ENCODE measurements at regions not wholly inside any gene's neighbourhood (a gene's known extent, or its start where the extent isn't known, plus 50 kb on each side); places are given as distances from the start of the nearest gene placed in this dataset.

- DNase-seq = no peak
Measured at GRCh38 chr4:181969151-181969550, 274.1 kb upstream of the TENM3 start.

- DNase-seq = no peak
Measured at GRCh38 chr4:181970366-181970765, 272.8 kb upstream of the TENM3 start.

- no peak for DNase-seq
Measured at GRCh38 chr4:181971411-181971810, 271.8 kb upstream of the TENM3 start.

GRCh38 chr4:181971973-181972372, 271.2 kb upstream of the TENM3 start:
- no peak for DNase-seq

GRCh38 chr4:181976764-181977163, 266.4 kb upstream of the TENM3 start:
- no peak for DNase-seq

GRCh38 chr4:181982437-181982836, 260.8 kb upstream of the TENM3 start:
- DNase-seq = no peak

- no peak for DNase-seq
Measured at GRCh38 chr4:181982856-181983255, 260.3 kb upstream of the TENM3 start.

- no peak for DNase-seq
Measured at GRCh38 chr4:181987392-181987791, 255.8 kb upstream of the TENM3 start.

- DNase-seq = no peak
Measured at GRCh38 chr4:181989071-181989470, 254.1 kb upstream of the TENM3 start.

GRCh38 chr4:181991369-181992108, 251.7 kb upstream of the TENM3 start:
- no peak for DNase-seq

- DNase-seq = no peak
Measured at GRCh38 chr4:181998398-181999295, 244.6 kb upstream of the TENM3 start.

- no peak for DNase-seq
Measured at GRCh38 chr4:182000077-182000476, 243.1 kb upstream of the TENM3 start.

GRCh38 chr4:182010876-182011275, 232.3 kb upstream of the TENM3 start:
- no peak for DNase-seq

GRCh38 chr4:182014164-182014563, 229.0 kb upstream of the TENM3 start:
- DNase-seq = no peak

GRCh38 chr4:182015014-182015413, 228.2 kb upstream of the TENM3 start:
- DNase-seq = no peak

- DNase-seq = no peak
Measured at GRCh38 chr4:182015893-182016292, 227.3 kb upstream of the TENM3 start.

- no peak for DNase-seq
Measured at GRCh38 chr4:182017038-182017437, 226.2 kb upstream of the TENM3 start.

GRCh38 chr4:182018691-182019090, 224.5 kb upstream of the TENM3 start:
- DNase-seq = no peak

GRCh38 chr4:182019148-182019652, 224.0 kb upstream of the TENM3 start:
- no peak for DNase-seq

GRCh38 chr4:182022909-182023308, 220.3 kb upstream of the TENM3 start:
- DNase-seq = no peak

GRCh38 chr4:182023469-182023868, 219.7 kb upstream of the TENM3 start:
- no peak for DNase-seq

- no peak for DNase-seq
Measured at GRCh38 chr4:182042945-182043344, 200.3 kb upstream of the TENM3 start.

- no peak for DNase-seq
Measured at GRCh38 chr4:182048871-182049270, 194.3 kb upstream of the TENM3 start.

- DNase-seq = no peak
Measured at GRCh38 chr4:182056866-182057265, 186.3 kb upstream of the TENM3 start.

Measured in left hindlimb (tissue), 1 donor.